ENCODE measurements at regions not wholly inside any gene's neighbourhood (a gene's known extent, or its start where the extent isn't known, plus 50 kb on each side); places are given as distances from the start of the nearest gene placed in this dataset.

DNA sequence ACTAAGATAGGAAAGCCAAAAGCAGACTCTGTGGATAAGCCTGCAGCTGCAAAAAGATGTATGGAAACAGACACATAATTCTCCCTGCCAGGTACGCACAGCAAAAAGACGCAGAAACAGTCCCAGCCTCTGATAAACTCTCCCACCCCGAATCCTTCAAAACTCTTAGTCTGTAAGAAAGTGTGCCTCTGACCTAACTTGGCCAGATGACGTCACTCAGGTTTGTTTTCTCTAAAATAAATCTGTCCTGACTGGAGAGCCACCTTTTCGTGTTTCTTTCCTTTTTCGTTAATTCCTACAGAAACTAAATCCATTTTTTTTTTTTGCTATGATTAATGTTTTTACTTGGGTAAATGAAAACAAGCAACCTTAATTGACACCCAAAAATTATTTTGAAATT lies 793.8 kb downstream of the SORCS1 start (continued):
- TF ChIP-seq CTCF (conservative IDR thresholded peaks at IDR 0.05; ENCODE audit: low read depth in 2 of 2): no peak
- no peak for TF ChIP-seq EZH2phosphoT487 (IDR thresholded peaks at IDR 0.05; ENCODE audit: unreplicated experiment)
- TF ChIP-seq EZH2 (IDR thresholded peaks at IDR 0.05; ENCODE audit: low read depth, unreplicated experiment): no peak

DNA sequence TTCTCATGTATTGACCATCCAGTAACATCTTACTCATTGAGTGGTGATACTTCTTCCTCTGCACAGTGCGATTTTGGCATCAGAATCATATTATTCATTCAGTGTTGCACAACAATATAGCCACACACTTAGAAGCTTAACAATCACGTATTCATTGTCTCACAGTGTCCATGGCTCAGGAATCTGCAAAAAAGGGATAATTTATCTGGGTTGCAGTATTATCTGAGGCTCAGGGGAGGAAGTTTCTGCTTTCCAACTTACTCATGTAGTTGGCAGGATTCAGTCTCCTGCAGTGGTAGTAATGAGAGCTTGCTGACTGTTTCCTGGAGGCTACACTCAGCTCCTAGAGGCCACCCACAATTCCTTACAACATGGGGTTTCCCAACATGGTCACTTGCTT lies 803.6 kb downstream of the SORCS1 start:
- H3K9me3 Mint-ChIP-seq: no peaks in the 10 kb centered on the region
- Histone ChIP-seq H3K9me2 (ENCODE audit: insufficient read depth) (no peaks in the 10 kb centered on the region), H3K4me1 (ENCODE audit: insufficient read depth) (no peaks in the 10 kb centered on the region), H3K36me3 (ENCODE audit: insufficient read depth) (no peaks in the 10 kb centered on the region), H4K20me1 (replicated peaks; ENCODE audit: insufficient read depth) (no peaks in the 10 kb centered on the region), H3K4me3 (no peak overlapping the region), H2AFZ (no peak overlapping the region), H3K4me2 (no peak overlapping the region), H3K79me2 (replicated peaks; ENCODE audit: insufficient read depth) (no peaks in the 10 kb centered on the region), H3K27me3 (ENCODE audit: insufficient read depth) (no peaks in the 10 kb centered on the region), H3F3A (replicated peaks; ENCODE audit: low read depth) (no peaks in the 10 kb centered on the region), H3K27ac (ENCODE audit: low read depth) (no peak overlapping the region)
- H3K4me1 Mint-ChIP-seq: no peaks in the 10 kb centered on the region
- H3K27ac Mint-ChIP-seq: no peak overlapping the region
- H3K4me3 Mint-ChIP-seq: no peak overlapping the region
- ATAC-seq (no peak), DNase-seq (ENCODE audit: low spot score) (no peak)
- TF ChIP-seq, protein P1, sequence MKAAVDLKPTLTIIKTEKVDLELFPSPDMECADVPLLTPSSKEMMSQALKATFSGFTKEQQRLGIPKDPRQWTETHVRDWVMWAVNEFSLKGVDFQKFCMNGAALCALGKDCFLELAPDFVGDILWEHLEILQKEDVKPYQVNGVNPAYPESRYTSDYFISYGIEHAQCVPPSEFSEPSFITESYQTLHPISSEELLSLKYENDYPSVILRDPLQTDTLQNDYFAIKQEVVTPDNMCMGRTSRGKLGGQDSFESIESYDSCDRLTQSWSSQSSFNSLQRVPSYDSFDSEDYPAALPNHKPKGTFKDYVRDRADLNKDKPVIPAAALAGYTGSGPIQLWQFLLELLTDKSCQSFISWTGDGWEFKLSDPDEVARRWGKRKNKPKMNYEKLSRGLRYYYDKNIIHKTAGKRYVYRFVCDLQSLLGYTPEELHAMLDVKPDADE (IDR thresholded peaks at IDR 0.05): no peak
- no peaks in the 10 kb centered on the region for H3K27me3 Mint-ChIP-seq (ENCODE audit: insufficient read depth, low read depth, poor library complexity)
- H3K36me3 Mint-ChIP-seq (ENCODE audit: low read depth): no peaks in the 10 kb centered on the region

DNA sequence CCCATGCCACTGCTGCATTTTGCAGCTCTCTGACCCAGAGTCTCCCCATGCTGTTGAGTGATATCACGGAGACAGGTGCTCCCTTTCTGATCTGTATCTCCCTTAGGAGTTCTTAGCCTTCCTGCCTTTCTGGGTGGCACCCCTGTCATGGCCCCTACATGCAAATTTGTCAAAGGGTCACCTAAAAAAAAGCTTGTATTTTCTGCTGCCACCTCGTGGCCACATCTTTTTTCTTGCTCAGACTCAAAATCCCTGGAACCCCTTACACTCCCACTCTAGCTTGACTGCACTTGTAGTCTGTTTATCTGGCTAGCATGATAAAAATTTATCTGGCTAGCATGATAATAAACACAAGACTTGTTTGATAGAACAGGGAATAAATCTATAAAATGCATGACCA lies 809.1 kb downstream of the SORCS1 start:
- Histone ChIP-seq H3K4me2 (no peak overlapping the region), H3K4me3 (no peak overlapping the region), H3K27me3 (ENCODE audit: insufficient read depth) (no peaks in the 10 kb centered on the region), H2AFZ (peak overlapping the region; percentile 29; the same call in 1 of the 2 replicates), H3K27ac (ENCODE audit: low read depth) (no peak overlapping the region), H3K79me2 (replicated peaks; ENCODE audit: insufficient read depth) (no peaks in the 10 kb centered on the region), H3F3A (replicated peaks; ENCODE audit: low read depth) (no peaks in the 10 kb centered on the region), H3K36me3 (ENCODE audit: insufficient read depth) (no peaks in the 10 kb centered on the region), H3K9me2 (ENCODE audit: insufficient read depth) (no peaks in the 10 kb centered on the region), H3K4me1 (ENCODE audit: insufficient read depth) (no peaks in the 10 kb centered on the region), H4K20me1 (replicated peaks; ENCODE audit: insufficient read depth) (no peaks in the 10 kb centered on the region)
- no peak overlapping the region for H3K27ac Mint-ChIP-seq
- no peak overlapping the region for H3K4me3 Mint-ChIP-seq
- no peak for TF ChIP-seq CREB1 (CRISPR knock-in tag; IDR thresholded peaks at IDR 0.05; ENCODE audit: low read depth)
- peak; percentile 53 to 56 for TF ChIP-seq CTCF (conservative IDR thresholded peaks at IDR 0.05; ENCODE audit: low read depth in 2 of 2)
- ATAC-seq (peak; percentile 50), DNase-seq (ENCODE audit: low spot score) (peak; percentile 46)
- no peaks in the 10 kb centered on the region for H3K36me3 Mint-ChIP-seq (ENCODE audit: low read depth)
- H3K9me3 Mint-ChIP-seq: no peaks in the 10 kb centered on the region
- H3K27me3 Mint-ChIP-seq (ENCODE audit: insufficient read depth, low read depth, poor library complexity): no peaks in the 10 kb centered on the region
- no peaks in the 10 kb centered on the region for H3K4me1 Mint-ChIP-seq

All from GM23338 (cell line).